DMS114 treated with DMSO at 0.1 percent for 48 hours (cell line): ENCODE measurements at regions not wholly inside any gene's neighbourhood (a gene's known extent, or its start where the extent isn't known, plus 50 kb on each side); places are given as distances from the start of the nearest gene placed in this dataset.

ENCODE experiments used
- DNase-seq: peaks from one replicate; lab custom pipeline; 2025; ENCODE audit not compliant: unreplicated experiment; lab: John Stamatoyannopoulos, UW

- DNase-seq: no peak
Measured at GRCh38 chrX:82081027-82081426, 879.1 kb downstream of the SH3BGRL start.

- no peak for DNase-seq
Measured at GRCh38 chrX:82087699-82088098, 885.8 kb downstream of the SH3BGRL start.

- DNase-seq: no peak
Measured at GRCh38 chrX:82092307-82092706, 890.4 kb downstream of the SH3BGRL start.

GRCh38 chrX:82125103-82125502 lies 923.2 kb downstream of the SH3BGRL start:
- no peak for DNase-seq

GRCh38 chrX:82127228-82128123 lies 925.6 kb downstream of the SH3BGRL start:
- no peak for DNase-seq

GRCh38 chrX:82134378-82134777 lies 932.5 kb downstream of the SH3BGRL start:
- no peak for DNase-seq

GRCh38 chrX:82141942-82142341 lies 940.0 kb downstream of the SH3BGRL start:
- no peak for DNase-seq

- DNase-seq: no peak
Measured at GRCh38 chrX:82161195-82161594, 959.3 kb downstream of the SH3BGRL start.

- DNase-seq: no peak
Measured at GRCh38 chrX:82163701-82164100, 961.8 kb downstream of the SH3BGRL start.

- no peak for DNase-seq
Measured at GRCh38 chrX:82196866-82197265, 995.0 kb downstream of the SH3BGRL start.

GRCh38 chrX:82208975-82209374 lies 1007.1 kb downstream of the SH3BGRL start:
- DNase-seq: no peak

- DNase-seq: no peak
Measured at GRCh38 chrX:82218361-82218760, 1016.5 kb downstream of the SH3BGRL start.

GRCh38 chrX:82219129-82219528 lies 1017.2 kb downstream of the SH3BGRL start:
- no peak for DNase-seq

- no peak for DNase-seq
Measured at GRCh38 chrX:82224961-82225360, 1023.1 kb downstream of the SH3BGRL start.

- DNase-seq: no peak
Measured at GRCh38 chrX:82230013-82230412, 1028.1 kb downstream of the SH3BGRL start.

GRCh38 chrX:82232679-82233078 lies 1030.8 kb downstream of the SH3BGRL start:
- no peak for DNase-seq

GRCh38 chrX:82237328-82237727 lies 1035.4 kb downstream of the SH3BGRL start:
- no peak for DNase-seq
